ENCODE measurements at regions not wholly inside any gene's neighbourhood (a gene's known extent, or its start where the extent isn't known, plus 50 kb on each side); places are given as distances from the start of the nearest gene placed in this dataset.
"Not testable (repeated sequence)": the region's sequence is repeated elsewhere in the genome, so short reads cannot be mapped to it uniquely, and the experiment has no call there.

DNA sequence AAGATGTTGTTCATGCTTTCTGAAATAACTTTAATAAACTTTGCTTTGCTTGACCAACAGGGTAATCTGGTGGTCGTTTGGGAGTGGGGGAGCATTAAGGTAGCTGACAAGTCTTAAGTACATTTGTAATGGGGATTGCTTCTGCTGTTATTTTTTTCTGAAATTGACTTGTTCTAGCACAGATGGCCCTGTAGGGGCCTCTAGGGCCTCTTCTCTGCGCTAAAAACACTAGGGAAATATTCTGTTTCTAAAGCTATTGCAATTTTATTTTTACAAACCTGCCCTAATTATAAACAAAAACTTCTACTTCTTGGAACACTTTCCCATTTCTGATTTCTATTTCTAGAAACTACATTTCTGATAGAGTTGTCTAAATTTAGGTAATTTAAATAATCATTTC, 191.3 kb upstream of the KCNJ3 start:
- no peak for DNase-seq

DNA sequence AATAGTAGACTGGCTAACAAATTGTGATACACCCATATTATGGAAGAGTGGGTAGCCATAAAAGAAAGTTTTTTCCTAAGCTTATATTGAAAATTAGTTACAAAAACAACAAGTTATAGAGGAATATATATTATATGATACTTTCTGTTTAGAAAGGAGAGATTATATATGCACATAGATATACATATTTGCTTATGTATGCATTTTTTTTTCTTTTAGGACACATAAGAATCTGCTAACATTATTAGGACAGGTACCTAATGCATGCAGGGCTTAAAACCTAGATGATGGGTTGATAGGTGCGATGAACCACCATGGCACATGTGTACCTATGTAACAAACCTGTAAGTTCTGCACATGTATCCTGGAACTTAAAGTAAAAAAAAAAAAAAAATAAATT, 179.6 kb upstream of the KCNJ3 start:
- no peak for DNase-seq

DNA sequence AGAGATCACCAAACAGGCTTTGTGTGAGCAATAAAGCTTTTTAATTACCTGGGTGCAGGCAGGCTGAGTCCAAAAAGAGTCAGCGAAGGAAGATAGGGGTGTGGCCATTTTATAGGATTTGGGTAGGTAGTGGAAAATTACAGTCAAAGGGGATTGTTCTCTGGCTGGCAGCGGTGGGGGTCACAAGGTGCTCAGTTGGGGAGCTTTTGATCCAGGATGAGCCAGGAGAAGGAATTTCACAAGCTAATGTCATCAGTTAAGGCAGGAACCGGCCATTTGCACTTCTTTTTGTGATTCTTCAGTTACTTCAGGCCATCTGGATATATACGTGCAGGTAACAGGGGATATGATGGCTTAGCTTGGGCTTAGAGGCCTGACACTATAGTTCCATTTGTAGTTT, 177.5 kb upstream of the KCNJ3 start:
- not testable (repeated sequence) for DNase-seq

DNA sequence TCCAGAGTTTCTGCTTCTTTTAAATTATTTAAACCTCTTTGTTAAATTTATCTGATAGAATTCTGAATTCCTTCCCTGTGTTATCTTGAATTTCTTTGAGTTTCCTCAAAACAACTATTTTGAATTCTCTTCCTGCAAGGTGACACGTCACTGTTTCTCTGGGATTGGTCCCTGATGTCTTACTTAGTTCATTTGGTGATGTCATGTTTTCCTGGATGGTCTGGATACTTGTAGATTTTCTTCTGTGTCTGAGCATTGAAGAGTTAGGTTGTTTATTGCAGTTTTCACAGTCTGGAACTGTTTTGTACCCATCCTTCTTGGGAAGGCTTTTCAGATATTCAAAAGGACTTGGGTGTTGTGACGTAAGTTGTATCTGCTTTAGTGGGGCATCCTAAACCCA, 172.3 kb upstream of the KCNJ3 start:
- DNase-seq, result no peak

DNA sequence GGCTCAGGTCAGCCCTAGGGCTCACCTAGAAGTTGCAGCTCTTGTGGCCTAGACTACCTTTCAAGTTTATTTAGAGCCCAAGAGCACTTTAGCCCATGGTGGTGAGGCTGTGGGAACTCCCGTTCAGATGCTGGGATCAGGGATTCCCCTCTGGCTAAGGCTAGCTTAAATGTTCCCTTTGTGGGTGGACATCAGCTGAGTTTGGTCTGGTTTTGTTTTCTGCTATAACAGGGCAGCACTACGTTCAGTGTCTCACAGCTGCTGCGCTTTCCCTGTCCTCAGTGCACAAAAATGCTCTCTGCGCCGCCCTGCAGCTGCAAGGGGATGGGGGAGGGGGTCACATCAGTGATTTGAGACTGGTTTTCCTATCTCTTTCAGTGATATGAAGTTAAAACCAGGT, 170.5 kb upstream of the KCNJ3 start:
- DNase-seq, result no peak

DNA sequence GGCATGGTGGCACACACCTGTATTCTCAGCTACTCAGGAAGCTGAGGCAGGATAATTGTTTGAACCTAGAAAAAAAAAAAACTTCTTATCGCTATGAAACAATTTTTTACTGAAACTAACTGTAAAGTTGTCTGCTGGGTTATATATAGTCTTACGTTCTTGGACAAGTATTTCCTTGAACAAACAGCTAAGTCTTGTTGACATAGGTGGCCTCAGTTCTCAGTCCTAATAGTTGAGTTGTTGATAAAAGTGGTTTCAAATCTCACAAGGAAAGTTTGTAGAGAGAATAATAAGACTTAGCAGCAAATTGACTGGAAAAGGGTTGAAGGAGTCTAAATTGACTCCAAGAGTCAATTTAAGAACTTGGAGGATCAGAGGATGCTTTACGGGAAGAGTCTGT, 166.5 kb upstream of the KCNJ3 start:
- DNase-seq, result no peak

DNA sequence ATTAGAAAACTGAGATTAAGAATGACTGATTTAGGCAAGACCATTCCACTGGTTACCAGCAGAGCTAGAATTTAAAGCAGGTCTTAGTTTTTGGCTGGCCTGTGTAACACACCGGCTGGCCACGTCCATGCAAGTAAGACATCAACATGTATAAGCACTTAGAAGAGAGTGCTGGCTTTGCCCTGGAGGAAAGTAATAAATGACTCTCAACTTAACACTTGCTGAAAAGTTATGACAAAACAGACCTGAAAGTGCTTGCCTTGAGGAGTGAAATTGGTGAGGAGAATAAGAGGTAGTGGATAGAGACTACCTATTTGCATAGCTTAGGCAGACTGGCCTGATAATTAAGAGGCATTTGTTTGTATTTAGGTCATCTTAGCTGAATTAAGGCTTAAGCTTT, 165.7 kb upstream of the KCNJ3 start:
- no peak for DNase-seq

DNA sequence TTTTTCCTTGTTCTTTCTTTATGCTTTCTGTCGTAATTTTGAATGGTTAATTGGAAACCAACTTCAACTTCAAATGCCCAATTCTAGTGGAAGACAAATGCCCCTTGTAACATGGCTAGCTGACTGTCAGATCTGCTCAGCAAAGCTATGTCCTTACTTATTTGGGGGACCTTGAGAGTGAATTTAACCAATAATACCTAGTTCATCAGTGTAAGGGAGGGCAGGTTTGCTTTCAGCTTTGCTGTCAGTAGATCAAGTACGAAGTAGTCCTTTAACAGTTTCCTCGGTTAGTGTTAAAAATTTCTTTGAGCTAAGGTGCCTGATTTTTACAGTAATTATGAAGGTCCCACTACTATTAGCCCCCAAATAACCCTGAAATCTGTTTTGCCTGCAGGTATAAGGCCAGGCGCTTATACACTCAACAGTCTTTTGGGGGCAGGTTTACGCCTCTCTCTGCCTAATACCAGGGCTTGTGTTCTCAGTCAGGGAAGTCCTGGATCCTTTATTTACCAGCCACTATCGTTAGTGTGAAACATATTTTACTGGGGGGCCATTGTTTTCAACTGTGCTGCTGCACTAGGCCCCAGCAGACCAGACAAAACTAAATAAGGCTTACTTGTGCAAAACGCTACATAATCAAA, 165.1 kb upstream of the KCNJ3 start:
- DNase-seq, result no peak

DNA sequence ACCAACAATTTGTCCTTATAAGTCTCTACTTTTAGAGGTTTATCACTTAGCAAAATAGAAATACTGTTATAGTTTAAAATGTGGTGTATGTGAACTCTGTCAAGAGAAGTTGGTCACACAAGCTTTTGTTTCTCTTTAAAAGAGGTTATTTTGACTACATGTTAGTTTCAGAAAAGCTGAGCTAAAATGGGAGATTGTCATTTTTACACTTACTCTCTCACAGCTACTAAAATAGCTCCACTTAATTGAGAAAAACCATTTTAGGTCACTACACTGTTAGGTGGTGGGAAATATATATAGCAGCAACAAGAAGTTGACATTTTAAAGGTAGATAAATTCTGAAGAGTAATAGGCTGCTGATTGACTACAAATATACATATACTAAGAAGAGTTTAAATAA, 161.5 kb upstream of the KCNJ3 start:
- no peak for DNase-seq

DNA sequence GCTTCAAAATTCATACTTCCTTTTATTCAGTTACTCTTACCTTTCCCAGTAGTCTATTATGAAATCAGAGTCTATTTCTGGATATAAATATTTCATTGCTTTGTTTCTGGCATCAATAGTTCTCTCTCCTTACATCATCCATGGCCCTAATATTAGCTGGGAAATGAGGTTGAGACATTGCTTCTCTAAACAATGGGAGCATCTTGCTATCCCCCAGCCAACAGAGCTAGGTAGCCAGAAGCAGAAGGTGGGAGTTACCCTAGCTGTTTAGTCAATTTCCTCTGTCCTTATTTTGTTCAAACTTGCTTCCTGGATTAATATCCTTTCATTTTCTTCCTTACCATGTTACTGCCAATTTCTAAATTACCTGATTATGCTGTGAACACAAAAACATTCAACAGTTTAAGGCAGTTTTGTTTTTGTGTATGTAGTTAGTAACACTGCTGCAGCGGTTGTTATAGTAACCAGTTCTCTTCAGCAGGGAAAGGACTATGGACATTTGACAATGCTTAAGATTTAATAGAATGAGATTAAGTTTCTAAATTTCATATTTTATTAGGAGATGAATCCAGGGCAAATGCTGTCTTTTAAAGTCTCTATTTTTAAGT, 160.5 kb upstream of the KCNJ3 start:
- no peak for DNase-seq

DNA sequence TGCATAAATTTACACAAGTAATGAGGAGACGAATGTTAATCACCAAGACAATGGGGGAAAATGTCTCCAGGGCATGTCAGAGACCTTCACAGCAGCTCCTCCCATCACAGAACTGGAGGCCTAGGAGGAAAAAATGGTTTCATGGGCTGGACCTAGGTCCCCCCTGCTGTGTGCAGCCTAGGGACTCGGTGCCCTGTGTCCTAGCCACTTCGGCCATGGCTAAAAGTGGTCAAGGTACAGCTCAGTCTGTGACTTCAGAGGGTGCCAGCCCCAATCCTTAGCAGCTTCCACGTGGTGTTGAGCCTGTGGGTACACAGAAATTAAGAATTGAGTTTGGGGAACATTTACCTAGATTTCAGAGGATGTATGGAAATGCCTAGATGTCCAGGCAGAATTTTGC, 152.2 kb upstream of the KCNJ3 start:
- DNase-seq, result no peak

DNA sequence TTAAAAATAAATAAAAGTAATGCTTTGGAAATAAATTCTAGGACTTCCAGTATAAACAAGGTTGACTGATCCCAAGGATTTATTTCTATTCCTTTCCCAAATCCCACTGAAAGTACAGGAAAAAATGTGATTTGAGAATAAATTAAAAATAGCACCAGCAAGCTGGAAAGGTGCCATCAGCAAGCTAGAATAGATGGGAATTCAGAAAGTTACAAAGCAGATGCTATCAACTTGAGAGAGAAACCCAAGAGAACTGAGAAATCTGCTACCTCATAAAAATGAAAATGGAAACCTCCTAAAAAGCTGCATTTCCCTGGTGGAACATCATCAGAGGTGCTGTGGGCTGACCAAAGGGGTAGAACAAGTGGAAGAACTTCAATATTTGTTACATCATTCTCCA, 148.6 kb upstream of the KCNJ3 start:
- no peak for DNase-seq

DNA sequence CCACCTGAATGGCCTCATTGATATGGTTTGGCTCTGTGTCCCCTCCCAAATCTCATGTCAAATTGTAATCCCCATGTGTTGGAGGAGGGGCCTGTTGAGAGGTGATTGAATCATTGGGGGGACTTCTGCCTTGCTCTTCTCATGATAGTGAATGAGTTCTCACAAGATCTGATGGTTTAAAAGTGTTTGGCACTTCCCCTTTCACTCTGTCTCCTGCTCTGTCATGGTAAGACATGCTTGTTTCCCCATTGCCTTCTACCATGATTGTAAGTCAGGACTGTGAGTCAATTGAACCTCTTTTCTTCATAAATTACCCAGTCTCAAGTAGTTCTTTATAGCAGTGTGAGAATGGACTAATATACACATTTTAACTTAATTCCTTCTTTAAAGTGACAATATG, 146.8 kb upstream of the KCNJ3 start:
- DNase-seq, result no peak

DNA sequence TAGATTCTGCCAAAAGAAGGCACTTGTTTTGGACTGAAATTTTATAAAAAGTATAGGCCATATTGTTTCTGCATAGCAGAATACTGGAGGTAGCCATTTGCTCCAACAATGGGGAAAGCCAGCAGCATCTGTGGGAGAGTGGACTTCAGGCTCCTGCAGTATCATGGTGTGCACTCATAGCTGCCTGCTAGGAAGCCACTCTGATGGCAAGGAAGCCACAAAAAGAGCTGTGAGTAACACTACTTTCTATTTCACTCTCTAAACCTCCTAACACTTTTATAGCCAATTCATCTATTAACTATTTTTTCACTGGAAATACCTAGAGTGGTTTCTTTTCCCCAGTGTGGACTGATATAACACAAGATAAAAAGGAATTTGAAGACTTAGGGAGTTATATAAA, 144.4 kb upstream of the KCNJ3 start:
- no peak for DNase-seq

DNA sequence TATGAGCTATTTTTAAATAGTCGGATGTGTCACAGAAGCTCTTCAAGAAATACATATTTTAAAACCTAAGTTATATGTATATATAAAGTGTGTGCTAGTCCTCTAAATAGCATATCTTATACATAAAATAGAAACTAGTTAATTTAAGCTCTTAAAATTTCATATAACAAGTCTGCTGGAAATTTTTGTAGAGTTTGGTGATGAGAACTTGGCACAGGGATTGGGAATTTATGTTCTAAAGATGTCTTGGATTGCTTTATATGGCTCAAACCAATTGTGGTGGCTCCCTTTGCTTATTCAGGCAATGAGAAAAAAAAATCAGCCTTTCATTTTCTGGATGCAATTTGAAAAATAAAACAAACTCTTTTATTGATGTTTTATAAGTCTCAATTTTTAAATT, 142.8 kb upstream of the KCNJ3 start:
- DNase-seq, result no peak

DNA sequence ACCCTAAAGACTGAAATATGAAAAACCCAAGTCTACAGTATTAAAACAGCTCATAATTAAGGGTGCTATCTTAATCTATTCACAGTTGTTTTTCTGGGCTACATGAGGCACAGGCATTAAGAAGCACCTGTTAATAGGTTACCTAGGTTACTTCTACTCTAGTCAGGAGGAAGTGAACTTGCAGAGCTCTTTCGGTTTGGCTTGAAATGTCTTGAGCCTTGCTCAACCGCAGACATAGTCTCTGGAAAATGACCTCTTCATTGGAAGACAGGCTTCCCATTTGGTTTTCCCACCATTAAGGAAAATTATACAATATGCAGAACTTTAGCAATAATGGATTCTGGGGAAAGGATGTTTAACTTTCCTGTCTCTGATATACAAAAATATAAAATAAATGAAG, 142.3 kb upstream of the KCNJ3 start:
- no peak for DNase-seq

DNA sequence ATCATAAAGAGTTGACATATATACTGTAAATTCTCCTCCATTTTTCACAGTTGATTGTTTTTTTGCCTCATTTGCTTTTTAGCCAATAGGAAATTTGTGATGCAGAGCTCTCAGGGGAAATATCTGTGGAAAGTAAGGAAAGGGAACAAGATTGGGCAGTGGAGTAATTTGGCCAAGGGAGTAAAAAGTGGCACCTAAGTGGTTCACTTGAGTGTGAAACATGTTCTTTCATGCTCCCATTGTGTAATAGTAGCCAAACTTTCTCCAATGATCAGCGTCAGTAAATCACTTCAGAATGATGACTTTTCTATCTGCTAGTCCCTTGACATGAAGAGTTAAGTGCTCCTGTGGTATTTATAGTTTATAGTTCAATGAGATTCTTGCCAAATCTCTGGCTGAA, 141.9 kb upstream of the KCNJ3 start:
- no peak for DNase-seq

DNA sequence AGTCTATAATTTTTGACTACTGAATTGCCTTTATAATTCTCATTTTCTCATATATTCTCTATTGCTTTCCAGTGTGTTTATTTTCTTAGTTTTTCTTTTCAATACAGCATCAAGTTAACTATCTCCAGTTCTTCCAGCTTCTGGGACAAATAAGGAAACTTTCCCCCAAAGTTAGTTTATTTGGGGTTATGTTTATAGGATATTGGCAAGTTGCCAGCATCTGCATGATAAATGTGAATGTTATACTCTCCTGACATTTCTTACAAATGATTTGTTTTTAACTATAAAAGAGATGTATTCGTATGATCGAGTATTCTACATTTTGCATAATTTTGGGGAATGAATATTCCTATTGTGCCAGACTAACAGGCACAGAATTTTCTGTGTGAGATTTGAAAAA, 140.6 kb upstream of the KCNJ3 start:
- DNase-seq, result no peak

DNA sequence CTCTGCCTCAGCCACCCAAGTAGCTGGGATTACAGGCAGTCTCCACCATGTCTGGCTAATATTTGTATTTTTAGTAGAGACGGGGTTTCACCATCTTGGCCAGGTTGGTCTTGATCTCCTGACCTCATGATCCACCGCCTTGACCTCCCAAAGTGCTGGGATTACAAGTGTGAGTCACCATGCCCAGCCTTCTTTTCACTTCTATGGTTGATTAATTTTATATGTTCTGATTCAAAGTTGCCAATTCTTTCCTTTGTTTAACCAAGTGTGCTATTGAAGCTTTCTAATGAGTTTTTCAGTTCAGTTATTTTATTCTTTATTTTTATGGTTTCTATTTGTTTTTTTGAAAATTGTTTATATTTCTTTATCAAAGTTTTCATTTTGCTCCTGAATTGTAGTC, 133.1 kb upstream of the KCNJ3 start:
- DNase-seq, result no peak

DNA sequence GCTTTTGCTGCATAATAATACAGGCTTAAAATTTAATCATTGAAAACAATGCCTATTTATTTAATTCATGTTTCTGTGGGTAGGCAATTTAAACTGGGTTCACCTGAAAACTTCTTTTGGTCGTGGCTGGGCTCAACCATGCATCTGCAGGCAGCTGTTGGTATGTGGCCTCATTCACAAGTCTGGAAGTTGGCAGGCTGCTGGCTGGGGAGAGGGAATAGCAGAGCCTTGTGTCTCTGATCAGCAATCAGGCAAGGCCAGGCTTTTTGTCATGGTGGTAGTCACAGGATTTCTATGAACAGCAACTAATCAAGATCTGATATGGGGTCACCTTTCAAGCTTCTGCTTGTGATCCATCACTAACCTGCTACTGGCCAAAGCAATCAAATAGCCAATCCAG, 130.1 kb upstream of the KCNJ3 start:
- DNase-seq, result no peak

DNA sequence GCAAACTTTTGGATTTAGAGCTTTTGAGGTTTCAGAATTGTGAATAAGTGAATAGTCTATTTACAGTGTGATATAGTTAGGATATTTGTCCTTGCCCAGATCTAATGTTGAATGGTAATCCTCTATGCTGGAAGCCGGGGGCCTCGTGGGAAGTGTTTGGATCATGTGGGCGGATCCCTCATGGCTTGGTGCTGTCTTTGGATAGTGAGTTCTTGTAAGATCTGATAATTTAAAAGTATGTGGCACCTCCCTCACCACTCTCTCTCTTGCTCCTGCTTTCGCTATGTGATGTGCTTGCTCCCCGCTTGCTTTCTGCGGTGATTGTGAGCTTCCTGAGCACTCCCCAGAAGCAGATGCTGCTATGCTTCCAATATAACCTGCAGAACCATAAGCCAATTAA, 128.0 kb upstream of the KCNJ3 start:
- DNase-seq, result no peak

DNA sequence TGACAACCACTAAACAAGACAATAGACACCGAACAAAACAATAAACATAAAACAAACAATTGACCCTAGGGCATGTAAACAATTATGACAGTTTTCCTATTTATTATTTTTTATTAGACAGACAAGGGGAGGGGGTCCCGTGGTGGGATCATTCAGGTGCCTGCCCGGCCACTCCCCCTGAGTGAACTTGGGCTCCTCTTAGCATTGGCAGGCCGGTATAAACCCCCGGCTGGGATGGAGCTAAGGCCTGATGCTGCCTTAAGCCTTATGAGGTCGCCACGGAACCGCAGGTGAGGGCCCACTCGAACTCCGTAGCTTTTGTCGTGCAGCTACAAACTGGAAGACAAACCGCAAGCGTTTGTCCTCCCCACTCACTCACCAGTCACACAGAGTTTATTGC, 121.8 kb upstream of the KCNJ3 start:
- not testable (repeated sequence) for DNase-seq

DNA sequence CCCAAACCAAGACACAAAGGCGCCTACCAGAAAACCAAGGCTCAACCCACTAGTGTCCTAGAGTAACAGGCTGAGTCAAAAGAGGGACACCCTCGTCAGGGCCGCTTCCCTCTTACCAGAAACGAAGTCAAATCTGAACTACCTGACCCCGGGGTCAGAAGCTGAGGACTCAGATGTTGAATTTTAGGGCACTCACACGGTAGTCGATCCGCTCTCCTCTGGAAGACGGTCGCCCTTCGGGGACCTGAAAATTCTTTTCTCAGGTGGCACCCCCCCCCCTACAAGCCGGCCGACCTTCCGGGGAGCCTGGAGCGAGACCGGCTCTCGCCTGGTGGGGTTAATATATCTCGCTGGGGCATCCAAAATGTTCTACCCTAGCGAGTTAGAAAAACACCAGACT, 121.1 kb upstream of the KCNJ3 start:
- no peak for DNase-seq

DNA sequence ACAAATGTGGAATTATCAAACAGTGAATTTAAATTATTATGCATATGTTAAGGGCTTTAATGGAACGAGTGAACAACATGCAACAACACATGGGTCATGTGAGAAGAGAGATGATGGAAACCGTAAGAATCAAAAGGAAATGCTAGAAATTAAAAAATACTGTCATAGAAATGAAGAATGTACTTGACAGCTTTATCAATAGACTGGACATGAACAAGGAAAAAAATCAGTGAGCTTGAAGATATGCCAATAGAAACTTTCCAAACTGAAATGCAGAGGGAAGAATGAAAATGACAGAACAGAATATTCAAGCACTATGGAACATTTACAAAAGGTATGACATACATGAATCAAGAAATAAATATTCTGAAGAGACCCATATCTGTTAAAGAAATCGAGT, 117.7 kb upstream of the KCNJ3 start:
- DNase-seq, result no peak

DNA sequence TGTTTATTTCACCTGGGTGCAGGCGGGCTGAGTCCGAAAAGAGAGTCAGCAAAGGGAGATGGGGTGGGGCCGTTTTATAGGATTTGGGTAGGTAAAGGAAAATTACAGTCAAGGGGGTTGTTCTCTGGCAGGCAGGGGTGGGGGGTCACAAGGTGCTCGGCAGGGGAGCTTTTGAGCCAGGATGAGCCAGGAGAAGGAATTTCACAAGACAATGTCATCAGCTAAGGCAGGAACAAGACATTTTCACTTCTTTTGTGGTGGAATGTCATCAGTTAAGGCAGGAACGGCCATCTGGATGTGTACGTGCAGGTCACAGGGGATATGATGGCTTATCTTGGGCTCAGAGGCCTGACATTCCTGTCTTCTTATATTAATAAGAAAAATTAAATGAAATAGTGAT, 115.8 kb upstream of the KCNJ3 start:
- DNase-seq, result not testable (repeated sequence)

DNA sequence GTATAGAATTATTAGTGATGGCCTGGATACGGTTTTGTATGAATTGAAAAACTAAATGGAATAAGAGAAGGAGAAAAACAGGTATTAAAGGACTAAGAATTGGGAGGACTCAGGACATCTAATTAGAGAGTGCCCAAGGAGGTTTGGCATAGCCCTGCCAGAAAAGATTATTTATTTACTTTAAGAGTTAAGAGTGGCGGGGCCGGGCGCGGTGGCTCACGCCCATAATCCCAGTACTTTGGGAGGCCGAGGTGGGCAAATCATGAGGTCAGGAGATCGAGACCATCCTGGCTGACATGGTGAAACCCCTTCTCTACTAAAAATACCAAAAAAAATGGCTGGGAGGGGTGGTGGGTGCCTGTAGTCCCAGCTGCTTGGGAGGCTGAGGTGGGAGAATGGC, 115.2 kb upstream of the KCNJ3 start:
- not testable (repeated sequence) for DNase-seq
